Esophagus muscularis mucosa (tissue), 4 donors: ENCODE measurements at regions not wholly inside any gene's neighbourhood (a gene's known extent, or its start where the extent isn't known, plus 50 kb on each side); places are given as distances from the start of the nearest gene placed in this dataset.

Source experiments
- DNase-seq: peaks from one replicate; pipeline ENCODE4 v3.0.0-alpha.2; 2017; ENCODE audit errors: extremely low spot score
- H3K27ac ChIP-seq, 4 donors: fragments of 200-600 bp; sonication (generic); replicated peaks in 1 of 4; 1 replicate in 3 of 4; 2 replicates in 1 of 4; pipeline ENCODE4 v1.5.1; 2016 to 2019; ENCODE audit warnings: mild to moderate bottlenecking in 1 of 4
- H3K27me3 ChIP-seq, 4 donors: fragments of 200-600 bp; sonication (generic); one replicate each; pipeline versions ENCODE4 v1.5.1 to v1.6.0; 2016 to 2019
- H3K36me3 ChIP-seq, 4 donors: fragments of 200-600 bp; sonication (generic); one replicate each; pipeline ENCODE4 v1.5.1; 2016 to 2019
- H3K4me1 ChIP-seq, 4 donors: fragments of 200-600 bp; sonication (generic); one replicate each; pipeline ENCODE4 v1.5.1; 2016 to 2019
- H3K4me3 ChIP-seq, 4 donors: fragments of 200-600 bp; sonication (generic); 1 replicate in 2 of 4; 2 replicates in 2 of 4; pipeline ENCODE4 v1.5.1; 2016 to 2019; ENCODE audit warnings: mild to moderate bottlenecking in 4 of 4, moderate library complexity in 1 of 4
- H3K9me3 ChIP-seq, 4 donors: fragments of 200-600 bp; sonication (generic); 1 replicate in 3 of 4; 2 replicates in 1 of 4; pipeline ENCODE4 v1.5.1; 2016 to 2019
- EP300 ChIP-seq: sonication (generic); formaldehyde crosslinking; IDR thresholded peaks from one replicate; pipeline ENCODE4 v1.6.1; 2017; ENCODE audit warnings: antibody characterized with exemption
- POLR2A ChIP-seq: fragments of 450-650 bp; IDR thresholded peaks from one replicate; pipeline ENCODE4 v1.6.1; 2017; ENCODE audit warnings: antibody characterized with exemption, moderate library complexity, mild to moderate bottlenecking, low read depth
- POLR2AphosphoS5 ChIP-seq, 2 donors: sonication (generic); formaldehyde crosslinking; IDR thresholded peaks; one replicate each; pipeline ENCODE4 v1.6.1; 2017; ENCODE audit warnings: antibody characterized with exemption in 2 of 2
- WGBS: methylation state at CpG from one replicate; pipeline ENCODE4 v1.1.5; 2018; 5-methylcytosine and 5-hydroxymethylcytosine counted together
- intact Hi-C: fragments of 100-400 bp; cut with DNase I; formaldehyde crosslinking; loops from one replicate; pipeline ENCODE4 v1.15.1; 2023
- TF ChIP-seq, protein P1 (sequence below), 3 experiments: fragments of 200-600 bp in 2 of 3; fragments of 450-650 bp in 1 of 3; sonication (generic) in 2 of 3; IDR thresholded peaks; one replicate each; pipeline ENCODE4 v1.5.1; 2017 to 2019; ENCODE audit warnings: antibody characterized with exemption in 3 of 3, mild to moderate bottlenecking in 2 of 3, moderate library complexity in 1 of 3

- 61% methylated on average over 8 of the region's 8 CpGs for WGBS
- Histone ChIP-seq H3K4me1 (peaks cover 0 to 1% (median 0%) of the 10 kb centered on the region in 4 donors), H3K9me3 (no peaks in the 10 kb centered on the region), H3K36me3 (no peaks in the 10 kb centered on the region), H3K27ac (no peak overlapping the region), H3K27me3 (peaks cover 0 to 41% (median 0%) of the 10 kb centered on the region in 4 donors), H3K4me3 (no peak overlapping the region)
- TF ChIP-seq POLR2A = no peak
- TF ChIP-seq POLR2AphosphoS5 (IDR thresholded peaks at IDR 0.05) = no peak
- no peak for TF ChIP-seq EP300
- TF ChIP-seq, protein P1, sequence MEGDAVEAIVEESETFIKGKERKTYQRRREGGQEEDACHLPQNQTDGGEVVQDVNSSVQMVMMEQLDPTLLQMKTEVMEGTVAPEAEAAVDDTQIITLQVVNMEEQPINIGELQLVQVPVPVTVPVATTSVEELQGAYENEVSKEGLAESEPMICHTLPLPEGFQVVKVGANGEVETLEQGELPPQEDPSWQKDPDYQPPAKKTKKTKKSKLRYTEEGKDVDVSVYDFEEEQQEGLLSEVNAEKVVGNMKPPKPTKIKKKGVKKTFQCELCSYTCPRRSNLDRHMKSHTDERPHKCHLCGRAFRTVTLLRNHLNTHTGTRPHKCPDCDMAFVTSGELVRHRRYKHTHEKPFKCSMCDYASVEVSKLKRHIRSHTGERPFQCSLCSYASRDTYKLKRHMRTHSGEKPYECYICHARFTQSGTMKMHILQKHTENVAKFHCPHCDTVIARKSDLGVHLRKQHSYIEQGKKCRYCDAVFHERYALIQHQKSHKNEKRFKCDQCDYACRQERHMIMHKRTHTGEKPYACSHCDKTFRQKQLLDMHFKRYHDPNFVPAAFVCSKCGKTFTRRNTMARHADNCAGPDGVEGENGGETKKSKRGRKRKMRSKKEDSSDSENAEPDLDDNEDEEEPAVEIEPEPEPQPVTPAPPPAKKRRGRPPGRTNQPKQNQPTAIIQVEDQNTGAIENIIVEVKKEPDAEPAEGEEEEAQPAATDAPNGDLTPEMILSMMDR (IDR thresholded peaks at IDR 0.05) = no peak
- intact Hi-C loops = no loop called here
- no peak for DNase-seq
These were observed 184.7 kb downstream of the TBX5 start for GRCh38 chr12:114221136-114221833.

- Histone ChIP-seq H3K4me1 (no peaks in the 10 kb centered on the region), H3K4me3 (no peak overlapping the region), H3K27ac (no peak overlapping the region), H3K36me3 (no peaks in the 10 kb centered on the region), H3K27me3 (peaks cover 0 to 50% (median 0%) of the 10 kb centered on the region in 4 donors), H3K9me3 (no peaks in the 10 kb centered on the region)
- WGBS = 80% methylated on average over 3 of the region's 3 CpGs
- intact Hi-C loops = no loop called here
- no peak for TF ChIP-seq POLR2A
- no peak for TF ChIP-seq EP300
- TF ChIP-seq, protein P1 (IDR thresholded peaks at IDR 0.05) = no peak
- no peak for TF ChIP-seq POLR2AphosphoS5 (IDR thresholded peaks at IDR 0.05)
- DNase-seq = no peak
These were observed 185.6 kb downstream of the TBX5 start for GRCh38 chr12:114220311-114220710.

- no peak overlapping the region for H3K4me3 ChIP-seq
- H3K36me3 ChIP-seq = no peaks in the 10 kb centered on the region
- WGBS = 78% methylated on average over 2 of the region's 2 CpGs
- no peaks in the 10 kb centered on the region for H3K9me3 ChIP-seq
- TF ChIP-seq, protein P1 (IDR thresholded peaks at IDR 0.05) = no peak
- TF ChIP-seq POLR2AphosphoS5 (IDR thresholded peaks at IDR 0.05) = no peak
- TF ChIP-seq EP300 = no peak
- no peak for TF ChIP-seq POLR2A
- intact Hi-C loops = no loop called here
- H3K27ac ChIP-seq = no peak overlapping the region
- H3K4me1 ChIP-seq = no peaks in the 10 kb centered on the region
- DNase-seq = no peak
- H3K27me3 ChIP-seq = peaks cover 0 to 52% (median 0%) of the 10 kb centered on the region in 4 donors
These were observed 187.8 kb downstream of the TBX5 start for GRCh38 chr12:114218136-114218535.

DNA sequence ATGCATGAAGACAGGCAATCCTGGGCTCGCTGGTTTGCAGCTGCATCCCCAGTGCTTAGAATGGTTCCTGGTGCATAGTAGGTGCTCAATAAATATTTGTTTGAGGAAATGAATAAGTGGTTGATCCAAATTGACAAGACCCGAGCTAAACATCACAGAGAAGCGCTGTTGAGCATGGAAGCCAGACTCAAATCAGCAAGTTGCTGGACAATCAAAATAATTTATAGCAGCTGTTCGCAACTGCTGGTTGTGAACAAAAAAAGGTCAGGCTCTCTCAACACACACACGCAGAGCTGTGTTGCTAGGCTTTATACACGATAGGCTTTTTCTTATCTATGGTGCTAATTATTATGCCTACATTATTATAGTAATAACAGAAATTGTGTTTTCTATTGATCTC, 190.2 kb downstream of the TBX5 start:
- Histone ChIP-seq H3K9me3 (no peaks in the 10 kb centered on the region), H3K4me3 (no peak overlapping the region), H3K27ac (no peak overlapping the region), H3K4me1 (no peaks in the 10 kb centered on the region), H3K36me3 (no peaks in the 10 kb centered on the region), H3K27me3 (peaks cover 0 to 54% (median 0%) of the 10 kb centered on the region in 4 donors)
- TF ChIP-seq POLR2A (no peak), POLR2AphosphoS5 (IDR thresholded peaks at IDR 0.05) (no peak), EP300 (no peak)
- TF ChIP-seq, protein P1 (IDR thresholded peaks at IDR 0.05) = no peak
- 40% methylated on average over 6 of the region's 6 CpGs for WGBS
- no peak for DNase-seq
- intact Hi-C loops = no loop called here

DNA sequence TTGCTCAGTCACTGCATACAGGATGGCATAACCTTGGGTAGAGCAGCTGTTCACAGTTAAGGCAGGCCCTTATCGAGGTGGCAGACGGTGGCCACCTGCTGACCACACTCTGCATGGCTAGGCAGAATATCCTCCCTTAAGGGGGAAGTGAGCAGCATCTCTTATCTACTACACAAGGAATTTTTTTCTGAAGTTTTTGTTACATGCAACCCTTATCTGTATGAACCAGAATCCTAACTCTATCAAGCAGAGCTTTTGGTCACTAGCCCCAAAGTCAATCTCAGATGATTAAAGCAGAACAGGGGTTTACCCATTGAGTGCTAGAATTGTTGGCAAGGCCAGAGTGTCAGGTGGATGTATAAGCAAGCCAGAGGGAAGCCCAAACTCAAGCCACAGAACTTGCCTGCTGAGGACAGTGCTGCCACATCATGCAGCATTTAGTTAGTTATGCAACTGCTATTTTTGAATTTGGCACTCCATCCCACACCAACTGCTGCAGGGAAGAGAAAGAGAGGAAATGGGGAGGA, 192.8 kb downstream of the TBX5 start:
- TF ChIP-seq POLR2AphosphoS5 (IDR thresholded peaks at IDR 0.05) = no peak
- TF ChIP-seq, protein P1 (IDR thresholded peaks at IDR 0.05) = no peak
- no peak for TF ChIP-seq POLR2A
- no peak for TF ChIP-seq EP300
- DNase-seq = no peak
- no peaks in the 10 kb centered on the region for H3K4me1 ChIP-seq
- peaks cover 0 to 37% (median 0%) of the 10 kb centered on the region in 4 donors for H3K27me3 ChIP-seq
- no peaks in the 10 kb centered on the region for H3K9me3 ChIP-seq
- H3K4me3 ChIP-seq = no peak overlapping the region
- no peaks in the 10 kb centered on the region for H3K36me3 ChIP-seq
- intact Hi-C loops = no loop called here
- no peak overlapping the region for H3K27ac ChIP-seq
- WGBS = 53% methylated on average over 2 of the region's 2 CpGs
